GM13977 (cell line): ENCODE measurements at regions not wholly inside any gene's neighbourhood (a gene's known extent, or its start where the extent isn't known, plus 50 kb on each side); places are given as distances from the start of the nearest gene placed in this dataset.

Experiments
- DNase-seq: peaks from one replicate; pipeline ENCODE4 v3.0.0; 2012; ENCODE audit warnings: low spot score
- in situ Hi-C: fragments of 300-500 bp; cut with MboI; formaldehyde crosslinking; loops from one replicate; pipeline ENCODE4 v1.12.0; 2022; ENCODE audit warnings: low sequenced_read_pairs, low pct_unique_long_range_greater_than_20kb, mixed read lengths, inconsistent platforms; ENCODE audit not compliant: unreplicated experiment
- TF ChIP-seq, protein P1 (sequence below): IDR thresholded peaks from 2 replicates; pipeline ENCODE4 v1.5.1; 2012; ENCODE audit warnings: mild to moderate bottlenecking, control low read depth; ENCODE audit not compliant: insufficient read depth; ENCODE audit errors: extremely low read depth, missing control alignments

DNA sequence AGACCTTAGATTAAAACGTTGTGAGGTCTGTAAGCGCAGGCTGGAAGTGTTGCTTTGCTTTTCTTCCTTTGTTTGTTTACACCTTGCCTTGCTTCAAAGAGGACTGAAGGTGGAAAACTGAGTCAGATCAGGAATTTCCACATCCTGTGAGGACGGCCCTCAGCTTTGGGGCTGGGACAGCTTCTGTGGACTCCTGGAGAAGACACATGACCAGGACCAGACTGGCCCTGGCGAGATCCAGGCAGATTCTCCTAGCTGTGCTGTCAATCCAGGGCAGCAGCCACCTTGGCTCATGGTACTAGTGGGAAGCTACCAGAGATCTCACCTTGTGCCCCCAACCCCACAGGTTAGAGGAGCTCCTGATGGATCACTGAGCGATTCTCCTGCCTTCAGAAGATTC lies 1461.9 kb downstream of the TBC1D22A start:
- TF ChIP-seq, protein P1, sequence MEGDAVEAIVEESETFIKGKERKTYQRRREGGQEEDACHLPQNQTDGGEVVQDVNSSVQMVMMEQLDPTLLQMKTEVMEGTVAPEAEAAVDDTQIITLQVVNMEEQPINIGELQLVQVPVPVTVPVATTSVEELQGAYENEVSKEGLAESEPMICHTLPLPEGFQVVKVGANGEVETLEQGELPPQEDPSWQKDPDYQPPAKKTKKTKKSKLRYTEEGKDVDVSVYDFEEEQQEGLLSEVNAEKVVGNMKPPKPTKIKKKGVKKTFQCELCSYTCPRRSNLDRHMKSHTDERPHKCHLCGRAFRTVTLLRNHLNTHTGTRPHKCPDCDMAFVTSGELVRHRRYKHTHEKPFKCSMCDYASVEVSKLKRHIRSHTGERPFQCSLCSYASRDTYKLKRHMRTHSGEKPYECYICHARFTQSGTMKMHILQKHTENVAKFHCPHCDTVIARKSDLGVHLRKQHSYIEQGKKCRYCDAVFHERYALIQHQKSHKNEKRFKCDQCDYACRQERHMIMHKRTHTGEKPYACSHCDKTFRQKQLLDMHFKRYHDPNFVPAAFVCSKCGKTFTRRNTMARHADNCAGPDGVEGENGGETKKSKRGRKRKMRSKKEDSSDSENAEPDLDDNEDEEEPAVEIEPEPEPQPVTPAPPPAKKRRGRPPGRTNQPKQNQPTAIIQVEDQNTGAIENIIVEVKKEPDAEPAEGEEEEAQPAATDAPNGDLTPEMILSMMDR: no peak
- no peak for DNase-seq
- in situ Hi-C loops: no loop called here

GRCh38 chr22:48223488-48224190 lies 1461.2 kb downstream of the TBC1D22A start:
- TF ChIP-seq, protein P1: no peak
- in situ Hi-C loops: no loop called here
- no peak for DNase-seq

- DNase-seq: no peak
- in situ Hi-C loops: no loop called here
- TF ChIP-seq, protein P1: no peak
These were observed 1460.5 kb downstream of the TBC1D22A start for GRCh38 chr22:48222742-48223487.

GRCh38 chr22:48218889-48219420 lies 1456.5 kb downstream of the TBC1D22A start:
- DNase-seq: no peak
- TF ChIP-seq, protein P1: no peak
- in situ Hi-C loops: no loop called here

GRCh38 chr22:48217596-48217995 lies 1455.1 kb downstream of the TBC1D22A start:
- DNase-seq: no peak
- TF ChIP-seq, protein P1: no peak
- in situ Hi-C loops: no loop called here

GRCh38 chr22:48212727-48213126 lies 1450.3 kb downstream of the TBC1D22A start:
- TF ChIP-seq, protein P1: no peak
- in situ Hi-C loops: no loop called here
- no peak for DNase-seq
